B cell (primary cell): ENCODE measurements at regions not wholly inside any gene's neighbourhood (a gene's known extent, or its start where the extent isn't known, plus 50 kb on each side); places are given as distances from the start of the nearest gene placed in this dataset.

Source experiments
- EZH2 ChIP-seq: IDR thresholded peaks from 2 replicates; pipeline ENCODE4 v1.6.1; 2012; ENCODE audit warnings: borderline replicate concordance, low read depth, mild to moderate bottlenecking, moderate library complexity, low read length; ENCODE audit not compliant: insufficient read depth, poor library complexity, severe bottlenecking
- TF ChIP-seq, protein P1 (sequence below): fragments of 200-600 bp; IDR thresholded peaks from one replicate; pipeline ENCODE4 v1.8.0; 2022; ENCODE audit warnings: antibody characterized with exemption, mild to moderate bottlenecking

DNA sequence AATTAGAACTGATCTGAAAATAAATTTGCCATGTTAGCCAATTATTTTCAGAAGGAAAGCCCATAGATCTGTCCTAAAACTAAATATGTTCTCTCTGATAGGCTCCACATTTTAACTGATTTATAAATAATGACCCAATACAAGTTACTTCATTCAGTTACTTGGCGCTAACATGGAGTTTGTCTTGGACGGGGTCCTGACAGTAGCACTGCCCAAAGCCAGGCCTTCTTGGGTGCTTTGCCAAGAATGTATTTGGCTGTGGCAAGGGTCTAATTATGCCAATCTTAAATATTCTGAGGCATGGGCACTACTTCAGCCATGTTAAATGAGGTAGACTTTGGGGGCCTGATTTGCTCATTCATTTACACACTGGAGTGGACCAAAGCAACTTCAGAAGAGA lies 135.0 kb upstream of the PKDCC start:
- TF ChIP-seq, protein P1, sequence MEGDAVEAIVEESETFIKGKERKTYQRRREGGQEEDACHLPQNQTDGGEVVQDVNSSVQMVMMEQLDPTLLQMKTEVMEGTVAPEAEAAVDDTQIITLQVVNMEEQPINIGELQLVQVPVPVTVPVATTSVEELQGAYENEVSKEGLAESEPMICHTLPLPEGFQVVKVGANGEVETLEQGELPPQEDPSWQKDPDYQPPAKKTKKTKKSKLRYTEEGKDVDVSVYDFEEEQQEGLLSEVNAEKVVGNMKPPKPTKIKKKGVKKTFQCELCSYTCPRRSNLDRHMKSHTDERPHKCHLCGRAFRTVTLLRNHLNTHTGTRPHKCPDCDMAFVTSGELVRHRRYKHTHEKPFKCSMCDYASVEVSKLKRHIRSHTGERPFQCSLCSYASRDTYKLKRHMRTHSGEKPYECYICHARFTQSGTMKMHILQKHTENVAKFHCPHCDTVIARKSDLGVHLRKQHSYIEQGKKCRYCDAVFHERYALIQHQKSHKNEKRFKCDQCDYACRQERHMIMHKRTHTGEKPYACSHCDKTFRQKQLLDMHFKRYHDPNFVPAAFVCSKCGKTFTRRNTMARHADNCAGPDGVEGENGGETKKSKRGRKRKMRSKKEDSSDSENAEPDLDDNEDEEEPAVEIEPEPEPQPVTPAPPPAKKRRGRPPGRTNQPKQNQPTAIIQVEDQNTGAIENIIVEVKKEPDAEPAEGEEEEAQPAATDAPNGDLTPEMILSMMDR, result no peak
- no peak for TF ChIP-seq EZH2
